ENCODE measurements at regions not wholly inside any gene's neighbourhood (a gene's known extent, or its start where the extent isn't known, plus 50 kb on each side); places are given as distances from the start of the nearest gene placed in this dataset.

DNA sequence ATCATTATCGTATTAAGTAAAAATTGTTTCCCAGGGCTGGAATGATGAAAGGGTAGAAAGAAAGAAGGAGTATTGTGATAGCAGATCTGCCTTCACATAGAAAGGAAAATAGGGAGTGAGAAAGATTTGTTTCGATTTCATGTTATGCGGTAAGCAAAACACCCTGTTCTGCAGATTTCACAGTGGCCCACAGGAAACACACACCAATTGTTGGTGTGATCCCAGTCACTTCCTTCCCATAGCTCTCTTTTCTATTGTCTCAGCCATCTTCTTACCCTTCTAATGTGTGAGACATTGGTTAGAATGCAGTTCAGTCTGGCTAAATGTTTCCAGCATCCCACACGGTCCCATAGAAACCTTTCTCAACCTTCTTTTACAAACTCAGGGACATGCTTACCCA is 2709.8 kb downstream of the PCDH7 start:
- in situ Hi-C loops (cut with HindIII; ENCODE audit: low pct_unique_long_range_greater_than_20kb, low sequenced_read_pairs), result no loop called here
- DNase-seq (ENCODE audit: low read depth, low spot score) (no peak), ATAC-seq (no peak)
- TF ChIP-seq, protein P1, sequence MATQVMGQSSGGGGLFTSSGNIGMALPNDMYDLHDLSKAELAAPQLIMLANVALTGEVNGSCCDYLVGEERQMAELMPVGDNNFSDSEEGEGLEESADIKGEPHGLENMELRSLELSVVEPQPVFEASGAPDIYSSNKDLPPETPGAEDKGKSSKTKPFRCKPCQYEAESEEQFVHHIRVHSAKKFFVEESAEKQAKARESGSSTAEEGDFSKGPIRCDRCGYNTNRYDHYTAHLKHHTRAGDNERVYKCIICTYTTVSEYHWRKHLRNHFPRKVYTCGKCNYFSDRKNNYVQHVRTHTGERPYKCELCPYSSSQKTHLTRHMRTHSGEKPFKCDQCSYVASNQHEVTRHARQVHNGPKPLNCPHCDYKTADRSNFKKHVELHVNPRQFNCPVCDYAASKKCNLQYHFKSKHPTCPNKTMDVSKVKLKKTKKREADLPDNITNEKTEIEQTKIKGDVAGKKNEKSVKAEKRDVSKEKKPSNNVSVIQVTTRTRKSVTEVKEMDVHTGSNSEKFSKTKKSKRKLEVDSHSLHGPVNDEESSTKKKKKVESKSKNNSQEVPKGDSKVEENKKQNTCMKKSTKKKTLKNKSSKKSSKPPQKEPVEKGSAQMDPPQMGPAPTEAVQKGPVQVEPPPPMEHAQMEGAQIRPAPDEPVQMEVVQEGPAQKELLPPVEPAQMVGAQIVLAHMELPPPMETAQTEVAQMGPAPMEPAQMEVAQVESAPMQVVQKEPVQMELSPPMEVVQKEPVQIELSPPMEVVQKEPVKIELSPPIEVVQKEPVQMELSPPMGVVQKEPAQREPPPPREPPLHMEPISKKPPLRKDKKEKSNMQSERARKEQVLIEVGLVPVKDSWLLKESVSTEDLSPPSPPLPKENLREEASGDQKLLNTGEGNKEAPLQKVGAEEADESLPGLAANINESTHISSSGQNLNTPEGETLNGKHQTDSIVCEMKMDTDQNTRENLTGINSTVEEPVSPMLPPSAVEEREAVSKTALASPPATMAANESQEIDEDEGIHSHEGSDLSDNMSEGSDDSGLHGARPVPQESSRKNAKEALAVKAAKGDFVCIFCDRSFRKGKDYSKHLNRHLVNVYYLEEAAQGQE (IDR thresholded peaks at IDR 0.05; ENCODE audit: insufficient read depth in 1 of 2, low read depth in 2 of 2, low read length in 1 of 2), result no peak
- TF ChIP-seq POLR2AphosphoS5 (IDR thresholded peaks at IDR 0.05; ENCODE audit: low read depth, low read length), result no peak
- TF ChIP-seq SIN3A (IDR thresholded peaks at IDR 0.05; ENCODE audit: borderline replicate concordance, insufficient read depth, low read depth, low read length), result no peak
- TF ChIP-seq, protein P2, sequence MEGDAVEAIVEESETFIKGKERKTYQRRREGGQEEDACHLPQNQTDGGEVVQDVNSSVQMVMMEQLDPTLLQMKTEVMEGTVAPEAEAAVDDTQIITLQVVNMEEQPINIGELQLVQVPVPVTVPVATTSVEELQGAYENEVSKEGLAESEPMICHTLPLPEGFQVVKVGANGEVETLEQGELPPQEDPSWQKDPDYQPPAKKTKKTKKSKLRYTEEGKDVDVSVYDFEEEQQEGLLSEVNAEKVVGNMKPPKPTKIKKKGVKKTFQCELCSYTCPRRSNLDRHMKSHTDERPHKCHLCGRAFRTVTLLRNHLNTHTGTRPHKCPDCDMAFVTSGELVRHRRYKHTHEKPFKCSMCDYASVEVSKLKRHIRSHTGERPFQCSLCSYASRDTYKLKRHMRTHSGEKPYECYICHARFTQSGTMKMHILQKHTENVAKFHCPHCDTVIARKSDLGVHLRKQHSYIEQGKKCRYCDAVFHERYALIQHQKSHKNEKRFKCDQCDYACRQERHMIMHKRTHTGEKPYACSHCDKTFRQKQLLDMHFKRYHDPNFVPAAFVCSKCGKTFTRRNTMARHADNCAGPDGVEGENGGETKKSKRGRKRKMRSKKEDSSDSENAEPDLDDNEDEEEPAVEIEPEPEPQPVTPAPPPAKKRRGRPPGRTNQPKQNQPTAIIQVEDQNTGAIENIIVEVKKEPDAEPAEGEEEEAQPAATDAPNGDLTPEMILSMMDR (IDR thresholded peaks at IDR 0.05), result no peak
- no peak for TF ChIP-seq TCF7L2 (IDR thresholded peaks at IDR 0.05; ENCODE audit: low read depth, low read length)
- ChIA-PET POLR2A (no interaction called here), CTCF (no interaction called here)
- Histone ChIP-seq H3K9me3 (ENCODE audit: control insufficient read depth, insufficient read depth, low read depth, low read length) (no peaks in the 10 kb centered on the region), H3K4me3 (ENCODE audit: low read depth in 2 of 2, low read length in 2 of 2) (no peak overlapping the region), H3K27me3 (ENCODE audit: control insufficient read depth, insufficient read depth, low read length) (no peaks in the 10 kb centered on the region), H3K36me3 (ENCODE audit: control insufficient read depth, insufficient read depth, low read length) (no peaks in the 10 kb centered on the region; the same call in 1 of the 2 replicates), H3K4me1 (ENCODE audit: control insufficient read depth, insufficient read depth, low read length) (no peaks in the 10 kb centered on the region), H3K27ac (ENCODE audit: low read length) (no peak overlapping the region)
- intact Hi-C loops (cut with micrococcal nuclease; ENCODE audit: unreplicated experiment), result no loop called here
- no TSS peak for BruUV-seq (replicated peaks)

DNA sequence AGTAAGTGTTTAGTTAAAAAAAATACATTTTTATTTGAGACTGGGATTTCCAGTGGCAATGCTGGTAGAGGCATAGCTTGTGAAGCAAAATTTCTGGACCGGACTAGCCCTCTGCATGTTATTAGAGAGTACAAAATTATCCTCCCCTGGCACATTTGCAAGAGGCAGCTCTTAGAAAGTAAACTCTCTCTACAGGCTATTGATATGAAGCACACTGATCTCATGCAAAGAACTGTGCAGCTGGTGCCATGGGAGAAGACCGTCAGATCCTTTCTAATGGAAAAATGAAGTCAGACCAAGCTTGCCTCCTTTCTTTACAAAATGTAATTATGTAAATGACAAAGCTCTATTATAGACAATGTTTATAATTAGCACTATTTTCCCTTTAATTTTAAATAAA is 2717.2 kb downstream of the PCDH7 start:
- Histone ChIP-seq H3K4me1 (ENCODE audit: control insufficient read depth, insufficient read depth, low read length) (no peaks in the 10 kb centered on the region), H3K27me3 (ENCODE audit: control insufficient read depth, insufficient read depth, low read length) (no peaks in the 10 kb centered on the region), H3K4me3 (ENCODE audit: low read depth in 2 of 2, low read length in 2 of 2) (no peak overlapping the region), H3K9me3 (ENCODE audit: control insufficient read depth, insufficient read depth, low read depth, low read length) (no peaks in the 10 kb centered on the region), H3K36me3 (ENCODE audit: control insufficient read depth, insufficient read depth, low read length) (no peaks in the 10 kb centered on the region), H3K27ac (ENCODE audit: low read length) (no peak overlapping the region)
- intact Hi-C loops (cut with micrococcal nuclease; ENCODE audit: unreplicated experiment), result no loop called here
- no peak for DNase-seq (ENCODE audit: low read depth, low spot score)
- ChIA-PET POLR2A (no interaction called here), CTCF (no interaction called here)
- BruUV-seq (replicated peaks), result no TSS peak
- in situ Hi-C loops (cut with HindIII; ENCODE audit: low pct_unique_long_range_greater_than_20kb, low sequenced_read_pairs), result no loop called here
- ATAC-seq, result no peak
- TF ChIP-seq, protein P1 (IDR thresholded peaks at IDR 0.05; ENCODE audit: insufficient read depth in 1 of 2, low read depth in 2 of 2, low read length in 1 of 2), result no peak
- no peak for TF ChIP-seq SIN3A (IDR thresholded peaks at IDR 0.05; ENCODE audit: borderline replicate concordance, insufficient read depth, low read depth, low read length)
- TF ChIP-seq, protein P2 (IDR thresholded peaks at IDR 0.05), result no peak

Data from Panc1 (cell line).